Stimulated activated naive CD8-positive, alpha-beta T cell treated with anti-CD3 and anti-CD28 coated beads, Interleukin-15, Interleukin-2, amounts not matched to agents 100 ng/mL and 50 ng/mL, for 24 hours (primary cell): ENCODE measurements at regions not wholly inside any gene's neighbourhood (a gene's known extent, or its start where the extent isn't known, plus 50 kb on each side); places are given as distances from the start of the nearest gene placed in this dataset.
"Not testable (repeated sequence)": the region's sequence is repeated elsewhere in the genome, so short reads cannot be mapped to it uniquely, and the experiment has no call there.

Experiments used
- H3K27ac Mint-ChIP-seq: one replicate; pipeline ENCODE4 v1.8.0; 2021; ENCODE audit warnings: mild to moderate bottlenecking, mixed read lengths
- H3K27me3 Mint-ChIP-seq: one replicate; pipeline ENCODE4 v1.8.0; 2021; ENCODE audit warnings: mixed read lengths
- H3K36me3 Mint-ChIP-seq: one replicate; pipeline ENCODE4 v1.8.0; 2021; ENCODE audit warnings: low read depth, mixed read lengths
- H3K4me1 Mint-ChIP-seq: one replicate; pipeline ENCODE4 v1.8.0; 2021; ENCODE audit warnings: low read depth, mixed read lengths
- H3K4me3 Mint-ChIP-seq: one replicate; pipeline ENCODE4 v1.8.0; 2021; ENCODE audit warnings: mild to moderate bottlenecking, mixed read lengths
- H3K9me3 Mint-ChIP-seq: one replicate; pipeline ENCODE4 v1.8.0; 2021; ENCODE audit warnings: mixed read lengths

DNA sequence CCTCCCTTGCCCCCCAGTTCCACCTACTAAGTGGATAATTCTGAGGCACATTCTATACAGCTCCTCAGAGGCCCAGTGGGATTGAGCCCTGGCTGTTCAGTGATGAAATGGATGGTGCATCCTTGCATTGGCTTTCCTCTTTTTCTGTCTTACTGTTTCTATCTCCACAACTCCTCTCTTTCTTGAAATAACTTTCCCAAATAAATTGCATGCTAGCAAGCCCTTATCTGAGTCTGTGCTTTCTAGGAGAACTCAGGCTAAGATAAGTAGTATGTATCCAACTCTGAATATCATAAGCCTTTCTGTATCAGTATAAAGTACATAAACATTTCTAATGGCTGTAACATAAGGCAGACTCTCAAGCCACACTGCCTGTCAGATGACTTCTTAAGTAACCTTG is 603.8 kb upstream of the USP24 start:
- H3K27me3 Mint-ChIP-seq: peaks cover 3% of the 10 kb centered on the region
- H3K9me3 Mint-ChIP-seq: no peaks in the 10 kb centered on the region
- H3K27ac Mint-ChIP-seq: no peak overlapping the region
- no peaks in the 10 kb centered on the region for H3K4me1 Mint-ChIP-seq
- no peak overlapping the region for H3K4me3 Mint-ChIP-seq
- H3K36me3 Mint-ChIP-seq: no peaks in the 10 kb centered on the region

- no peaks in the 10 kb centered on the region for H3K4me1 Mint-ChIP-seq
- H3K9me3 Mint-ChIP-seq: no peaks in the 10 kb centered on the region
- peaks cover 3% of the 10 kb centered on the region for H3K27me3 Mint-ChIP-seq
- H3K4me3 Mint-ChIP-seq: no peak overlapping the region
- H3K27ac Mint-ChIP-seq: no peak overlapping the region
- no peaks in the 10 kb centered on the region for H3K36me3 Mint-ChIP-seq
These were observed 601.6 kb upstream of the USP24 start for GRCh38 chr1:55816456-55817426.

GRCh38 chr1:55815745-55816455 is 600.7 kb upstream of the USP24 start:
- peaks cover 3% of the 10 kb centered on the region for H3K27me3 Mint-ChIP-seq
- H3K27ac Mint-ChIP-seq: no peak overlapping the region
- H3K4me3 Mint-ChIP-seq: no peak overlapping the region
- no peaks in the 10 kb centered on the region for H3K36me3 Mint-ChIP-seq
- H3K4me1 Mint-ChIP-seq: no peaks in the 10 kb centered on the region
- no peaks in the 10 kb centered on the region for H3K9me3 Mint-ChIP-seq

- Mint-ChIP-seq H3K9me3 (no peaks in the 10 kb centered on the region), H3K4me3 (no peak overlapping the region), H3K27me3 (peaks cover 3% of the 10 kb centered on the region), H3K36me3 (no peaks in the 10 kb centered on the region), H3K27ac (no peak overlapping the region), H3K4me1 (no peaks in the 10 kb centered on the region)
These were observed 599.8 kb upstream of the USP24 start for GRCh38 chr1:55814967-55815366.

DNA sequence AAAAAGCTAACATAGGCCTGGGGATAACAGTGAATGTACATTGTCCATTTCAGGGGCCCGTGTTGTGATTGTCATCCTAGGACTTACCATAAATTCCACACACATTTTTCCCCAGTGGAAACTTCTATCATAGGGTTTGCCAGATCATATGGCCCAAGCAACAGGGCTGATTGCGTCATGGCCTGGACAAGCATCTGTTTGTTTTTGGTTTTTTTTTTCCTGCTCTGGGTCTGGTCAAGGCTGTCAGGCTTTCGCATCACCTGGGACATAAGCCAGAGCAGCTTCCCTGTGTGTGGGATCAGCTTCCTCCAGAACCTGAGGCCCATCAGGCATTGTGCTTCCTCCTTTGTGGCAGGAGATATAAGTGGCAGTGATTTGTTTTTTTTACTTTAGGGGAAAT is 598.5 kb upstream of the USP24 start:
- Mint-ChIP-seq H3K4me1 (no peaks in the 10 kb centered on the region), H3K27ac (no peak overlapping the region), H3K36me3 (no peaks in the 10 kb centered on the region), H3K27me3 (peaks cover 1% of the 10 kb centered on the region), H3K9me3 (no peaks in the 10 kb centered on the region), H3K4me3 (no peak overlapping the region)

- Mint-ChIP-seq H3K36me3 (no peaks in the 10 kb centered on the region), H3K27me3 (peaks cover 6% of the 10 kb centered on the region), H3K27ac (no peak overlapping the region), H3K4me1 (no peaks in the 10 kb centered on the region), H3K9me3 (peaks cover 7% of the 10 kb centered on the region), H3K4me3 (no peak overlapping the region)
These were observed 597.1 kb upstream of the USP24 start for GRCh38 chr1:55812281-55812680.

- no peak overlapping the region for H3K27ac Mint-ChIP-seq
- H3K4me1 Mint-ChIP-seq: no peaks in the 10 kb centered on the region
- peaks cover 4% of the 10 kb centered on the region for H3K36me3 Mint-ChIP-seq
- H3K27me3 Mint-ChIP-seq: peaks cover 12% of the 10 kb centered on the region
- H3K9me3 Mint-ChIP-seq: peaks cover 11% of the 10 kb centered on the region
- no peak overlapping the region for H3K4me3 Mint-ChIP-seq
These were observed 593.1 kb upstream of the USP24 start for GRCh38 chr1:55808263-55808662.

GRCh38 chr1:55803429-55803828 is 588.3 kb upstream of the USP24 start:
- Mint-ChIP-seq H3K4me1 (no peaks in the 10 kb centered on the region), H3K9me3 (peaks cover 17% of the 10 kb centered on the region), H3K36me3 (peaks cover 4% of the 10 kb centered on the region), H3K4me3 (no peak overlapping the region), H3K27ac (no peak overlapping the region), H3K27me3 (peaks cover 11% of the 10 kb centered on the region)

- Mint-ChIP-seq H3K9me3 (peaks cover 15% of the 10 kb centered on the region), H3K36me3 (peaks cover 4% of the 10 kb centered on the region), H3K4me3 (no peak overlapping the region), H3K27me3 (peaks cover 6% of the 10 kb centered on the region), H3K27ac (no peak overlapping the region), H3K4me1 (no peaks in the 10 kb centered on the region)
These were observed 586.3 kb upstream of the USP24 start for GRCh38 chr1:55801481-55801880.

DNA sequence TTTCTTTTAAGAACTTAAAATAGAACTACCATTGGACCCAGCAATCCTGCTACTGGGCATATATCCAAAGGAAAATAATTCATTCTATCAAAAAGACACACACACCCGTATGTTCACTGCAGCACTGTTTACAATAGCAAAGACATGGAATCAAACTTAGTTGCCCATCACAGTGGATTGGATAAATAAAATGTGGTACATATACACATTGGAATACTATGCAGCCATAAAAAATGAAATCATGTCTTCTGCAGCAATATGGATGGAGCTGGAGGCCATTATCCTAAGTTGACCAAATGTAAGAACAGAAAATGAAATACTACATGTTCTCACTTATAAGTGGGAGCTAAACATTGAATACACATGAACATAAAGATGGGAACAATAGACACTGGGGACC is 585.3 kb upstream of the USP24 start:
- Mint-ChIP-seq H3K36me3 (no peaks in the 10 kb centered on the region), H3K4me3 (no peak overlapping the region), H3K4me1 (no peaks in the 10 kb centered on the region), H3K9me3 (peaks cover 11% of the 10 kb centered on the region), H3K27ac (no peak overlapping the region), H3K27me3 (peaks cover under 1% of the 10 kb centered on the region)

DNA sequence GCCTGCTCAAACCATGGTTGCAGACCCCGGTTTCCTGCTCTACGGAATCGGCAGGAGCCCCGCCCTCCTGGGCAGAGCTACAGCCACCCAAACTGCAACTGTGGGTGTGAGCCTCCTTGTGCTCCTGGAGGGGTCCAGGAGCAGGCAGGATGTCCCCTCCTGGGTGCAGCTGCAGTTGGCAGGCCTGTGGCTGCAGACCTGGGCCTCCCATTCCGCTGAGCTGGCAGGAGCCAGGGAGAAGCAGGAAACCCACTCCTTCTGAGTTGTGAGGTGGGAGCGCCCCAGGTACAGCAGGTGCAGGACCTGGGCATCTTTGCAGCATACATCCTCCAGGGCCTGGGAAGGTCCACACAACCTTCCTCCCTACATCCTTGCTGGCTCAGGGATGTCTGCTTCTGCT is 578.7 kb upstream of the USP24 start:
- Mint-ChIP-seq H3K4me3 (no peak overlapping the region), H3K27ac (no peak overlapping the region), H3K36me3 (no peaks in the 10 kb centered on the region), H3K4me1 (no peaks in the 10 kb centered on the region), H3K27me3 (no peaks in the 10 kb centered on the region), H3K9me3 (peaks cover 2% of the 10 kb centered on the region)

GRCh38 chr1:55792870-55793269 is 577.7 kb upstream of the USP24 start:
- Mint-ChIP-seq H3K4me3 (no peak overlapping the region), H3K36me3 (no peaks in the 10 kb centered on the region), H3K27ac (no peak overlapping the region), H3K4me1 (no peaks in the 10 kb centered on the region), H3K9me3 (peaks cover 6% of the 10 kb centered on the region), H3K27me3 (no peaks in the 10 kb centered on the region)

GRCh38 chr1:55789466-55789865 is 574.3 kb upstream of the USP24 start:
- Mint-ChIP-seq H3K9me3 (peaks cover 3% of the 10 kb centered on the region), H3K4me3 (no peak overlapping the region), H3K27me3 (no peaks in the 10 kb centered on the region), H3K4me1 (no peaks in the 10 kb centered on the region), H3K36me3 (no peaks in the 10 kb centered on the region), H3K27ac (no peak overlapping the region)

DNA sequence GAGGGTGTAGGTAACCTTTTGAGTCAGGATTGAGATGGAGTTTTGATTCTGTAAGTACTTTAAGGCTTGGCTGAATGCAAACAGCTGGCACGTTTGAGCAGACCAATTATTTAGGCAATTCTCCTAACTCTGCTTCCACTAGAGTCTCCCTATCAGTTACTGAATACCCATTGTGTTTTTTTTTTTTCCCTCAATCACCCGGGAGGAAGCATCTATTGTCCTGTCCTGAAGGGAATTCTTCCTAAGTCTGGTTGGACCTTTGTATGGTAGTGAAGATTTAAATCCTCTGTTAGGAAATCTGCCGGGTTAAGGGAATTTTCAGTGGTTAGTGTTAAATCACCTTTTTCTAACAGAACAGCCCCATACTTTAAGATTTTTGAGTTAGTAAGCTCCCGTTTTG is 571.2 kb upstream of the USP24 start:
- H3K36me3 Mint-ChIP-seq: no peaks in the 10 kb centered on the region

GRCh38 chr1:55784941-55785450 is 569.8 kb upstream of the USP24 start:
- not testable (repeated sequence) for H3K4me1 Mint-ChIP-seq, H3K27me3 Mint-ChIP-seq

More for the DNA sequence above, 571.2 kb upstream of the USP24 start:
- Mint-ChIP-seq H3K27me3 (no peaks in the 10 kb centered on the region), H3K27ac (no peak overlapping the region), H3K4me1 (no peaks in the 10 kb centered on the region), H3K9me3 (peaks cover 12% of the 10 kb centered on the region), H3K4me3 (no peak overlapping the region)

More at GRCh38 chr1:55784941-55785450, 569.8 kb upstream of the USP24 start:
- not testable (repeated sequence) for H3K27ac Mint-ChIP-seq, H3K4me3 Mint-ChIP-seq, H3K36me3 Mint-ChIP-seq
- H3K9me3 Mint-ChIP-seq: peaks cover 13% of the 10 kb centered on the region
